PC-9 (cell line): ENCODE measurements at regions not wholly inside any gene's neighbourhood (a gene's known extent, or its start where the extent isn't known, plus 50 kb on each side); places are given as distances from the start of the nearest gene placed in this dataset.

Experiments used
- CTCF ChIP-seq: fragments of 200-600 bp; sonication (generic); conservative IDR thresholded peaks from 2 replicates; pipeline ENCODE4 v1.6.1; 2017; ENCODE audit warnings: mixed run types, antibody characterized with exemption, mild to moderate bottlenecking, moderate library complexity
- EZH2 ChIP-seq: fragments of 200-600 bp; sonication (generic); IDR thresholded peaks from 2 replicates; pipeline ENCODE4 v1.8.0; 2017; ENCODE audit warnings: antibody characterized with exemption, low read depth

GRCh38 chr5:159680095-159680494, 236.2 kb upstream of the ADRA1B start:
- TF ChIP-seq CTCF (no peak), EZH2 (no peak)
